Astrocyte (in vitro differentiated cells and primary cell): ENCODE measurements at regions not wholly inside any gene's neighbourhood (a gene's known extent, or its start where the extent isn't known, plus 50 kb on each side); places are given as distances from the start of the nearest gene placed in this dataset.

Experiments
- CTCF ChIP-seq: IDR thresholded peaks from 2 replicates; pipeline ENCODE4 v1.5.1; 2011; ENCODE audit warnings: low read depth, mild to moderate bottlenecking, inconsistent platforms, low read length, moderate library complexity; ENCODE audit not compliant: insufficient read depth
- EZH2 ChIP-seq: IDR thresholded peaks from 2 replicates; pipeline ENCODE4 v1.6.1; 2012; ENCODE audit warnings: mild to moderate bottlenecking, low read length, inconsistent platforms; ENCODE audit not compliant: insufficient read depth

- TF ChIP-seq CTCF (no peak), EZH2 (no peak)
These were observed 907.5 kb upstream of the SLC10A2 start for GRCh38 chr13:103973740-103974139.
